ENCODE measurements at regions not wholly inside any gene's neighbourhood (a gene's known extent, or its start where the extent isn't known, plus 50 kb on each side); places are given as distances from the start of the nearest gene placed in this dataset.

GRCh38 chr1:239555350-239555749 lies 169.0 kb downstream of the CHRM3 start:
- TF ChIP-seq CTCF (IDR thresholded peaks at IDR 0.05) (no peak), POLR2AphosphoS5 (IDR thresholded peaks at IDR 0.05) (no peak)

Measured in breast epithelium (tissue), 3 donors.